SU-DHL-6 (cell line): ENCODE measurements at regions not wholly inside any gene's neighbourhood (a gene's known extent, or its start where the extent isn't known, plus 50 kb on each side); places are given as distances from the start of the nearest gene placed in this dataset.

Experiments used
- CTCF ChIP-seq: fragments of 200-600 bp; sonication (generic); IDR thresholded peaks from one replicate; pipeline ENCODE4 v1.5.1; 2017; ENCODE audit warnings: antibody characterized with exemption, mild to moderate bottlenecking, low read length, moderate library complexity; ENCODE audit not compliant: insufficient read depth, poor library complexity, severe bottlenecking
- EZH2phosphoT487 ChIP-seq: fragments of 200-600 bp; sonication (generic), shearing (Covaris generic); conservative IDR thresholded peaks from 2 replicates; pipeline ENCODE4 v1.6.1; 2018; ENCODE audit warnings: mild to moderate bottlenecking, antibody characterized with exemption, low read length, moderate library complexity, mixed read lengths

DNA sequence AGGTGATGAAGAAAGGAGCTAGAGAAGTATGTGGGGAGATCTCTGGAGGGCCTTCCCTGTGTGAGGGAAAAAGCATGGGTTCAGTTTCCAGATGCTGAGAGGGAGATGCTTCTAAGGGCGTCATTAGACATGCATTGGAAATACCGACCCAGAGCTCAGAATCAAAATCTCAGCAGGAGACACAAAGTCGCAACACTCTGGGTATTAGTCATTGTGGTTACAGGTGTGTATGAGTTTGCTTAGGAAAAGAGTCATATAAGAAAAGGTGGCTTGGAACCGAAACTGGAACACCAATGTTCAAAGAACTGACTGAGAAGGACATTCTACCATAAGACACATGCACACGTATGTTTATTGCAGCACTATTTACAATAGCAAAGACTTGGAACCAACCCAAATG lies 477.1 kb downstream of the FBXO15 start:
- no peak for TF ChIP-seq EZH2phosphoT487
- TF ChIP-seq CTCF: no peak
